ENCODE measurements at regions not wholly inside any gene's neighbourhood (a gene's known extent, or its start where the extent isn't known, plus 50 kb on each side); places are given as distances from the start of the nearest gene placed in this dataset.

- DNase-seq (ENCODE audit: low read depth) = no peak
- no peak overlapping the region for H3K4me3 ChIP-seq (ENCODE audit: control insufficient read depth, low read depth, low read length)
- no peak for TF ChIP-seq CTCF (IDR thresholded peaks at IDR 0.05; ENCODE audit: control insufficient read depth, insufficient read depth, low read depth, low read length, missing control alignments)
These were observed 617.9 kb upstream of the POT1 start for GRCh38 chr7:125547505-125547904.

- DNase-seq (ENCODE audit: low read depth) = no peak
- no peak overlapping the region for H3K4me3 ChIP-seq (ENCODE audit: control insufficient read depth, low read depth, low read length)
- no peak for TF ChIP-seq CTCF (IDR thresholded peaks at IDR 0.05; ENCODE audit: control insufficient read depth, insufficient read depth, low read depth, low read length, missing control alignments)
These were observed 600.9 kb upstream of the POT1 start for GRCh38 chr7:125530553-125530952.

- no peak for DNase-seq (ENCODE audit: low read depth)
- H3K4me3 ChIP-seq (ENCODE audit: control insufficient read depth, low read depth, low read length) = no peak overlapping the region
- no peak for TF ChIP-seq CTCF (IDR thresholded peaks at IDR 0.05; ENCODE audit: control insufficient read depth, insufficient read depth, low read depth, low read length, missing control alignments)
These were observed 599.6 kb upstream of the POT1 start for GRCh38 chr7:125529249-125529648.

GRCh38 chr7:125526958-125527357, 597.3 kb upstream of the POT1 start:
- DNase-seq (ENCODE audit: low read depth) = no peak
- TF ChIP-seq CTCF (IDR thresholded peaks at IDR 0.05; ENCODE audit: control insufficient read depth, insufficient read depth, low read depth, low read length, missing control alignments) = no peak
- H3K4me3 ChIP-seq (ENCODE audit: control insufficient read depth, low read depth, low read length) = no peak overlapping the region

- TF ChIP-seq CTCF (IDR thresholded peaks at IDR 0.05; ENCODE audit: control insufficient read depth, insufficient read depth, low read depth, low read length, missing control alignments) = no peak
- no peak overlapping the region for H3K4me3 ChIP-seq (ENCODE audit: control insufficient read depth, low read depth, low read length)
- DNase-seq (ENCODE audit: low read depth) = no peak
These were observed 596.5 kb upstream of the POT1 start for GRCh38 chr7:125526092-125526491.

GRCh38 chr7:125516194-125516593, 586.6 kb upstream of the POT1 start:
- no peak for DNase-seq (ENCODE audit: low read depth)
- no peak for TF ChIP-seq CTCF (IDR thresholded peaks at IDR 0.05; ENCODE audit: control insufficient read depth, insufficient read depth, low read depth, low read length, missing control alignments)

GRCh38 chr7:125512373-125512772, 582.7 kb upstream of the POT1 start:
- no peak for DNase-seq (ENCODE audit: low read depth)
- H3K4me3 ChIP-seq (ENCODE audit: control insufficient read depth, low read depth, low read length) = no peak overlapping the region
- TF ChIP-seq CTCF (IDR thresholded peaks at IDR 0.05; ENCODE audit: control insufficient read depth, insufficient read depth, low read depth, low read length, missing control alignments) = no peak

More at GRCh38 chr7:125516194-125516593, 586.6 kb upstream of the POT1 start:
- H3K4me3 ChIP-seq (ENCODE audit: control insufficient read depth, low read depth, low read length) = no peak overlapping the region

All from AG09309 (cell line).